ENCODE measurements at regions not wholly inside any gene's neighbourhood (a gene's known extent, or its start where the extent isn't known, plus 50 kb on each side); places are given as distances from the start of the nearest gene placed in this dataset.

DNA sequence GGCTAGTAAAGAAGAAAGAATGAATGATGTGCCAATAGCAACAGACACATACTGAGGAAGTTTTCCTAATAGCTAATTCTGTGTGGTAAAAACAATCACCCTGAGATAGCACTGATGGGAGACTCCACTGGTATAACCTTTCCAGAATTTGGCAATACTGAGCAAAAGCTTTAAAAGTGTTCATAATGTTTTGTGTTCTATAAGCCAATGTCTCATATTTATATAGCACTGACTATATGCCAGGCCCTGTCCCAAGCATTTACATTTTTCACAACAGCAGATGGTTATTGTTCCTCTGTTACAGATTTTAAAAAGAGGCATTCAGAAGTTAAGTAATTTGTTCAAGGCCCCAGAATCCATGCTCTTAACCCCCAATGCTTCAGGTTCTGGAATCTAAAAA is 108.0 kb upstream of the DST start:
- Mint-ChIP-seq H3K4me3 (no peak overlapping the region), H3K27ac (no peak overlapping the region), H3K4me1 (no peaks in the 10 kb centered on the region), H3K27me3 (no peaks in the 10 kb centered on the region), H3K9me3 (ENCODE audit: insufficient read depth) (no peaks in the 10 kb centered on the region)
- no peaks in the 10 kb centered on the region for H4K20me1 ChIP-seq (ENCODE audit: control insufficient read depth, insufficient read depth, low read length, poor library complexity, severe bottlenecking)
- no peaks in the 10 kb centered on the region for H3K4me1 ChIP-seq (ENCODE audit: control insufficient read depth in 2 of 2, insufficient read depth in 2 of 2, low read length in 2 of 2)
- no peaks in the 10 kb centered on the region for H3K79me2 ChIP-seq (ENCODE audit: control insufficient read depth, insufficient read depth, low read length)
- ATAC-seq (ENCODE audit: low read depth) = no peak
- no peaks in the 10 kb centered on the region for H3K27me3 ChIP-seq (replicated peaks in 1 of 4; ENCODE audit: control extremely low read depth in 1 of 4, control insufficient read depth in 3 of 4, insufficient read depth in 4 of 4, low read length in 3 of 4)
- no peak overlapping the region for H3K9ac ChIP-seq (ENCODE audit: low read length)
- no peak overlapping the region for H2AFZ ChIP-seq (ENCODE audit: insufficient read depth, low read depth, low read length, poor library complexity, severe bottlenecking)
- H3K9me3 ChIP-seq (ENCODE audit: control extremely low read depth in 1 of 3, control insufficient read depth in 2 of 3, insufficient read depth in 1 of 3, low read length in 2 of 3) = no peaks in the 10 kb centered on the region
- H3K4me2 ChIP-seq (replicated peaks; ENCODE audit: low read depth, low read length, poor library complexity, severe bottlenecking) = no peak overlapping the region
- no peak overlapping the region for H3K4me3 ChIP-seq (ENCODE audit: control extremely low read depth in 1 of 5, extremely low read depth in 1 of 5, insufficient read depth in 1 of 5, low read depth in 2 of 5, low read length in 4 of 5)
- DNase-seq = no peak
- H3K27ac ChIP-seq (ENCODE audit: low read length in 2 of 2) = no peak overlapping the region
- TF ChIP-seq EZH2 (IDR thresholded peaks at IDR 0.05; ENCODE audit: borderline replicate concordance, insufficient read depth, low read depth, low read length, poor library complexity, severe bottlenecking) (no peak), CTCF (IDR thresholded peaks at IDR 0.05) (no peak)
- ChIA-PET CTCF (no interaction called here), POLR2A (no interaction called here)
- H3K36me3 ChIP-seq (replicated peaks in 1 of 2; ENCODE audit: control extremely low read depth in 1 of 2, control insufficient read depth in 1 of 2, extremely low read depth in 1 of 2, insufficient read depth in 2 of 2, low read length in 1 of 2) = no peaks in the 10 kb centered on the region
- intact Hi-C loops (cut with micrococcal nuclease) = no loop called here

DNA sequence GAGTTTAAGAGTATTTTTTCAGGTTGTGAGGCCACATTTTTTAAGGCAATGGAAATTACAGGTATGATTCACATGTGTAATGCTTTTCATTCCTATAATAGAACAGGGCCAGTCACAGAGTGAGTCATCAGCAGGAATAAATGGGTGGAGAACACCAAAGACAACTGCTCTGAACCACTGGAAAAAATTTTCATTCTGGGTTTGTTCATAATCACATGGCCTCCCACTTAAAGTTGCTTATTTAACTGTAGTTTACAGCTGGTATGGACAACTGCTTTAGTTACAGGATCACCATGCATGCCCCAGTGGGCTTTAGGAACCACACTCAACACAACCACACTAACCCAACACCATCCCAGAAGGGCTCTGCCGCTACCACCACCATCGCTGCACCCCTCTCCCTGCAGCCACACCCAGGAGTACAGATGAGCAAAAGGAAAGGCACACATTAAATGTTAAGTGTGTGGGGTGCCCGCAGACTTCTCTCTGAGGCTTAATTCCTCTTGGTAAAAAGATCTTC is 107.0 kb upstream of the DST start:
- POLR2A ChIA-PET = no interaction called here
- H3K9me3 ChIP-seq (ENCODE audit: control extremely low read depth in 1 of 3, control insufficient read depth in 2 of 3, insufficient read depth in 1 of 3, low read length in 2 of 3) = no peaks in the 10 kb centered on the region
- no peaks in the 10 kb centered on the region for H3K9me3 Mint-ChIP-seq (ENCODE audit: insufficient read depth)
- no peak overlapping the region for H3K4me3 Mint-ChIP-seq
- no peak overlapping the region for H3K4me3 ChIP-seq (ENCODE audit: control extremely low read depth in 1 of 5, extremely low read depth in 1 of 5, insufficient read depth in 1 of 5, low read depth in 2 of 5, low read length in 4 of 5)
- H3K27ac Mint-ChIP-seq = no peak overlapping the region
- DNase-seq (no peak), ATAC-seq (ENCODE audit: low read depth) (no peak)
- H4K20me1 ChIP-seq (ENCODE audit: control insufficient read depth, insufficient read depth, low read length, poor library complexity, severe bottlenecking) = no peaks in the 10 kb centered on the region
- H3K4me1 ChIP-seq (ENCODE audit: control insufficient read depth in 2 of 2, insufficient read depth in 2 of 2, low read length in 2 of 2) = no peaks in the 10 kb centered on the region
- no peaks in the 10 kb centered on the region for H3K36me3 ChIP-seq (replicated peaks in 1 of 2; ENCODE audit: control extremely low read depth in 1 of 2, control insufficient read depth in 1 of 2, extremely low read depth in 1 of 2, insufficient read depth in 2 of 2, low read length in 1 of 2)
- H3K4me1 Mint-ChIP-seq = no peaks in the 10 kb centered on the region
- no CpG with 5 or more reads among the region's 3 CpGs for WGBS (ENCODE audit: insufficient coverage)
- H3K27ac ChIP-seq (ENCODE audit: low read length in 2 of 2) = no peak overlapping the region
- no peaks in the 10 kb centered on the region for H3K79me2 ChIP-seq (ENCODE audit: control insufficient read depth, insufficient read depth, low read length)
- intact Hi-C loops (cut with micrococcal nuclease) = no loop called here
- no peak overlapping the region for H3K4me2 ChIP-seq (replicated peaks; ENCODE audit: low read depth, low read length, poor library complexity, severe bottlenecking)
- TF ChIP-seq CTCF (IDR thresholded peaks at IDR 0.05) (no peak), EZH2 (IDR thresholded peaks at IDR 0.05; ENCODE audit: borderline replicate concordance, insufficient read depth, low read depth, low read length, poor library complexity, severe bottlenecking) (no peak)
- no peak overlapping the region for H3K9ac ChIP-seq (ENCODE audit: low read length)
- CTCF ChIA-PET = no interaction called here
- H2AFZ ChIP-seq (ENCODE audit: insufficient read depth, low read depth, low read length, poor library complexity, severe bottlenecking) = no peak overlapping the region
- no peaks in the 10 kb centered on the region for H3K27me3 Mint-ChIP-seq
- H3K27me3 ChIP-seq (replicated peaks in 1 of 4; ENCODE audit: control extremely low read depth in 1 of 4, control insufficient read depth in 3 of 4, insufficient read depth in 4 of 4, low read length in 3 of 4) = no peaks in the 10 kb centered on the region

Data from B cell (primary cell).